Stimulated activated naive B cell treated with anti-CD40 and anti-IgM and Interleukin-4, amounts not matched to agents 10 μg/mL and 1 μg/mL and 100 μg/mL, for 72 hours (primary cell): ENCODE measurements at regions not wholly inside any gene's neighbourhood (a gene's known extent, or its start where the extent isn't known, plus 50 kb on each side); places are given as distances from the start of the nearest gene placed in this dataset.
A peak's percentile ranks its signal among the peaks of the same experiment; 100 is the strongest.
"Not testable (repeated sequence)": the region's sequence is repeated elsewhere in the genome, so short reads cannot be mapped to it uniquely, and the experiment has no call there.

Experiments
- ATAC-seq, 2 donors: fragments of 150-1000 bp; cut with Tn5 transposase; replicated peaks; 2 replicates each; pipeline ENCODE4 v1.10.0; 2021; ENCODE audit warnings: moderate library complexity in 1 of 2
- DNase-seq: peaks from one replicate; pipeline ENCODE4 v3.0.0; 2021
- H3K27ac Mint-ChIP-seq: one replicate; pipeline ENCODE4 v1.8.0; 2022; ENCODE audit warnings: mild to moderate bottlenecking, mixed read lengths
- H3K27me3 Mint-ChIP-seq, 2 donors: one replicate each; pipeline ENCODE4 v1.8.0; 2022; ENCODE audit warnings: mixed read lengths in 2 of 2
- H3K36me3 Mint-ChIP-seq, 2 donors: one replicate each; pipeline ENCODE4 v1.8.0; 2022; ENCODE audit warnings: mixed read lengths in 2 of 2, mild to moderate bottlenecking in 1 of 2
- H3K4me1 Mint-ChIP-seq, 2 donors: one replicate each; pipeline ENCODE4 v1.8.0; 2022; ENCODE audit warnings: mixed read lengths in 2 of 2, mild to moderate bottlenecking in 1 of 2
- H3K4me3 Mint-ChIP-seq, 2 donors: one replicate each; pipeline ENCODE4 v1.8.0; 2022; ENCODE audit warnings: mild to moderate bottlenecking in 2 of 2, mixed read lengths in 2 of 2, moderate library complexity in 1 of 2
- H3K9me3 Mint-ChIP-seq, 2 donors: one replicate each; pipeline ENCODE4 v1.8.0; 2022; ENCODE audit warnings: mixed read lengths in 2 of 2, mild to moderate bottlenecking in 1 of 2

- no peak for DNase-seq
- ATAC-seq = no peak
Observed at GRCh38 chr5:98341038-98342032, 432.1 kb upstream of the RGMB start.

GRCh38 chr5:98342958-98343660, 430.4 kb upstream of the RGMB start:
- H3K9me3 Mint-ChIP-seq, H3K4me3 Mint-ChIP-seq, H3K36me3 Mint-ChIP-seq, H3K27me3 Mint-ChIP-seq, ATAC-seq, DNase-seq, H3K4me1 Mint-ChIP-seq, H3K27ac Mint-ChIP-seq: not testable (repeated sequence)

More at GRCh38 chr5:98341038-98342032, 432.1 kb upstream of the RGMB start:
- H3K36me3 Mint-ChIP-seq = no peaks in the 10 kb centered on the region
- no peak overlapping the region for H3K27ac Mint-ChIP-seq
- no peak overlapping the region for H3K4me3 Mint-ChIP-seq
- H3K9me3 Mint-ChIP-seq = peaks cover 0 to 5% of the 10 kb centered on the region in 2 donors
- H3K27me3 Mint-ChIP-seq = no peaks in the 10 kb centered on the region
- H3K4me1 Mint-ChIP-seq = no peaks in the 10 kb centered on the region

GRCh38 chr5:98349251-98349989, 424.0 kb upstream of the RGMB start:
- no peaks in the 10 kb centered on the region for H3K36me3 Mint-ChIP-seq
- ATAC-seq (peak in 1 of 2 donors; percentile 36), DNase-seq (no peak)
- H3K9me3 Mint-ChIP-seq = peaks cover 12 to 20% of the 10 kb centered on the region in 2 donors
- no peak overlapping the region for H3K4me3 Mint-ChIP-seq
- H3K27ac Mint-ChIP-seq = no peak overlapping the region
- no peaks in the 10 kb centered on the region for H3K27me3 Mint-ChIP-seq
- H3K4me1 Mint-ChIP-seq = no peaks in the 10 kb centered on the region

GRCh38 chr5:98349990-98350365, 423.5 kb upstream of the RGMB start:
- no peak for ATAC-seq

GRCh38 chr5:98354922-98355321, 418.5 kb upstream of the RGMB start:
- H3K27me3 Mint-ChIP-seq = no peaks in the 10 kb centered on the region
- ATAC-seq (no peak), DNase-seq (no peak)
- no peak overlapping the region for H3K27ac Mint-ChIP-seq
- H3K36me3 Mint-ChIP-seq = no peaks in the 10 kb centered on the region
- H3K9me3 Mint-ChIP-seq = peaks cover under 1 to 8% of the 10 kb centered on the region in 2 donors
- H3K4me1 Mint-ChIP-seq = no peaks in the 10 kb centered on the region
- H3K4me3 Mint-ChIP-seq = no peak overlapping the region

More at GRCh38 chr5:98349990-98350365, 423.5 kb upstream of the RGMB start:
- Mint-ChIP-seq H3K27me3 (no peaks in the 10 kb centered on the region), H3K9me3 (peaks cover 11 to 20% of the 10 kb centered on the region in 2 donors), H3K4me1 (no peaks in the 10 kb centered on the region), H3K36me3 (no peaks in the 10 kb centered on the region), H3K4me3 (no peak overlapping the region), H3K27ac (no peak overlapping the region)
- DNase-seq = no peak

- peaks cover 0 to 6% of the 10 kb centered on the region in 2 donors for H3K9me3 Mint-ChIP-seq
- no peak overlapping the region for H3K4me3 Mint-ChIP-seq
- H3K27ac Mint-ChIP-seq = no peak overlapping the region
- no peak for ATAC-seq
- H3K27me3 Mint-ChIP-seq = no peaks in the 10 kb centered on the region
- no peak for DNase-seq
- no peaks in the 10 kb centered on the region for H3K36me3 Mint-ChIP-seq
- no peaks in the 10 kb centered on the region for H3K4me1 Mint-ChIP-seq
Observed at GRCh38 chr5:98360548-98360947, 412.9 kb upstream of the RGMB start.

DNA sequence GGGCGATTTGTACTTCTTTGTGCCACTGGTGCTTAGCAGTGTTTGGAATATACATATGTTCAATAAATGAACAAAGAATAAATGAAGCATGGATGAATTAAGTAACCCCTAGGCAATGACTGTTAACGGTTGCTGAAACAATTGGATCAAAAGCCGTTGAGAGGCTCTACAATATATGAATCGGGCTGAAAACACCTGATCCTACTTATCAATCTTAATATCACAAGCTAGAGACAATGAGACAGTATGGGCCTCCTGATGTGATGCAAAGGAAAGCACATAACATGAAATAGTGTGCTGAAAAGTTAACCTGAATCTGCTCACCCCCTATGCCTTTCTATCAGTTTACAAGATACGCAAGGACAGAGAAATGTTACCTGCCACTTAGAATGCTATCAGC, 410.3 kb upstream of the RGMB start:
- ATAC-seq (no peak), DNase-seq (no peak)
- Mint-ChIP-seq H3K27me3 (no peaks in the 10 kb centered on the region), H3K9me3 (peaks cover 0 to 6% of the 10 kb centered on the region in 2 donors), H3K4me3 (no peak overlapping the region), H3K27ac (no peak overlapping the region), H3K4me1 (no peaks in the 10 kb centered on the region), H3K36me3 (no peaks in the 10 kb centered on the region)

DNA sequence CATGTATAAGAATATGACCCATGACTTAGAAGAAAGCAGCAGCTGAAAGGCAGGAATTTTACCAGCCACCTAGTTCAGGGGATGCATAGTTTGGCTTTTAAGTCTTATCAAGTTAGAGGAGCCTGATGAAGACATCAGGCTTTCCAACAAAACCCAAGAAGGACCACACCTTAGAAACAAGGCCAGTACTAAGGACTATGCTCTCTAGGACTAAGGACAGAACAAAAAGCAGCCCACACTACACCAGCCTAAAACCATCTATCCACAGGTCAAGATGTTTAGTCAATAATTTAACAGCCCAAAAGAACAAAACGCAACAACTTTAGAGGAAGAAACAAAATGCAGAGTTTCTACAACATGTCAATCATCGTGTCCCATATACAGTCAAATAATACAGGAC, 408.9 kb upstream of the RGMB start:
- Mint-ChIP-seq H3K27me3 (no peaks in the 10 kb centered on the region), H3K4me1 (no peaks in the 10 kb centered on the region), H3K4me3 (no peak overlapping the region), H3K36me3 (no peaks in the 10 kb centered on the region), H3K9me3 (peaks cover 0 to 6% of the 10 kb centered on the region in 2 donors), H3K27ac (no peak overlapping the region)
- no peak for DNase-seq
- no peak for ATAC-seq

DNA sequence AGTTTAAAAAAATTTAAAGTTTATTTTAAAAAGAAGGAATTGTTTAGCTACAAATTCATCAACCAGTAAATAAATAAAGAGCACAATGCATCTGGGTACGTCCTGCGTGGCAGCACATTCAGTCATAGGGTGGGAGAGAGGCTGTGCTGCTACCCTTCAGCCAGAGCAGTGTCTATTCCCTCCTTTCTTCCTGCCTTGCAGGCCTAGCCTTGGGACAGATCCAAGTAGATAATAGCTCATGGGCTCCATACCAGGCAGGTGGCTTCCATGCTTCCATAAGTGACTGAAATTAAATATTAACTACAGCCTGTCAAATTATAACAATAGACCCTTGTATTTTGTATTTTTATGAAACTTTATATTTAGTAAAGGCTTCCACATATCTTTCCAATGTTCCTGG, 408.3 kb upstream of the RGMB start:
- DNase-seq = no peak
- no peak for ATAC-seq
- Mint-ChIP-seq H3K27me3 (no peaks in the 10 kb centered on the region), H3K27ac (no peak overlapping the region), H3K4me1 (no peaks in the 10 kb centered on the region), H3K9me3 (peaks cover 0 to 5% of the 10 kb centered on the region in 2 donors), H3K36me3 (no peaks in the 10 kb centered on the region), H3K4me3 (no peak overlapping the region)

DNA sequence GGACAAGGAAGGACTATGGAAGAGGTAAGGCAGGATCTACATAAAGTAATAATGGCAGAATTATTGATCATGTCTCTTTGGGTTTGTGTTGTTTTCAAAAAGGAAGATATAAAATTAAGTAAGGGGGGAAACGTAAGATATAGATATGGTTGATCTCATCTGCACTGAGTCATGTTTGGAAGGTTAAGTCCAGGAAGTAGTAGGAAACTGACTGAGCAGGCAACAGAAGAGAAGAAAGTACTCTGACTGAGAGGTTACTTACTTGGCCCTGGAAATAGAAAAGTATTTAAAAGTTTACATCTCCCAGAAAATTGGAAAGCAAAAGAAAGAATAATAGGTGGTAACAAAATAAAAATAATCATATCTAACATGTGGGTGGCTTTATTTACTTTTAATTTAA, 405.3 kb upstream of the RGMB start:
- Mint-ChIP-seq H3K36me3 (no peaks in the 10 kb centered on the region), H3K4me3 (no peak overlapping the region), H3K9me3 (peaks cover 0 to 4% of the 10 kb centered on the region in 2 donors), H3K27me3 (no peaks in the 10 kb centered on the region), H3K4me1 (no peaks in the 10 kb centered on the region), H3K27ac (no peak overlapping the region)
- ATAC-seq (no peak), DNase-seq (no peak)

GRCh38 chr5:98372351-98372750, 401.1 kb upstream of the RGMB start:
- Mint-ChIP-seq H3K4me3 (no peak overlapping the region), H3K4me1 (no peaks in the 10 kb centered on the region), H3K27ac (no peak overlapping the region), H3K36me3 (no peaks in the 10 kb centered on the region), H3K9me3 (peaks cover 0 to 4% of the 10 kb centered on the region in 2 donors), H3K27me3 (no peaks in the 10 kb centered on the region)
- no peak for DNase-seq
- no peak for ATAC-seq

GRCh38 chr5:98391921-98392625, 381.4 kb upstream of the RGMB start:
- ATAC-seq = no peak
- Mint-ChIP-seq H3K4me1 (no peaks in the 10 kb centered on the region), H3K27me3 (peaks cover 5 to 6% of the 10 kb centered on the region in 2 donors), H3K36me3 (no peaks in the 10 kb centered on the region), H3K9me3 (peaks cover 0 to 2% of the 10 kb centered on the region in 2 donors), H3K27ac (no peak overlapping the region), H3K4me3 (no peak overlapping the region)
- DNase-seq = no peak

GRCh38 chr5:98393205-98393604, 380.3 kb upstream of the RGMB start:
- H3K27me3 Mint-ChIP-seq, H3K4me1 Mint-ChIP-seq, H3K27ac Mint-ChIP-seq, H3K4me3 Mint-ChIP-seq, H3K9me3 Mint-ChIP-seq, ATAC-seq, H3K36me3 Mint-ChIP-seq, DNase-seq: not testable (repeated sequence)

GRCh38 chr5:98397081-98397480, 376.4 kb upstream of the RGMB start:
- no peak overlapping the region for H3K4me3 Mint-ChIP-seq
- no peaks in the 10 kb centered on the region for H3K4me1 Mint-ChIP-seq
- peaks cover 0 to 2% of the 10 kb centered on the region in 2 donors for H3K9me3 Mint-ChIP-seq
- H3K27me3 Mint-ChIP-seq = peaks cover 5 to 6% of the 10 kb centered on the region in 2 donors
- no peaks in the 10 kb centered on the region for H3K36me3 Mint-ChIP-seq
- no peak overlapping the region for H3K27ac Mint-ChIP-seq
- ATAC-seq (no peak), DNase-seq (no peak)
